Gastroesophageal sphincter (tissue), 4 donors: ENCODE measurements at regions not wholly inside any gene's neighbourhood (a gene's known extent, or its start where the extent isn't known, plus 50 kb on each side); places are given as distances from the start of the nearest gene placed in this dataset.

Experiments used
- ATAC-seq: fragments of 150-250 bp; one replicate; pipeline ENCODE4 v1.9.1; 2016; ENCODE audit warnings: mild to moderate bottlenecking, moderate library complexity
- H3K27ac ChIP-seq, 4 donors: fragments of 200-600 bp; sonication (generic) in 3 of 4; 1 replicate in 3 of 4; 2 replicates in 1 of 4; pipeline ENCODE4 v1.5.1; 2016 to 2019
- H3K27me3 ChIP-seq: fragments of 200-600 bp; sonication (generic); one replicate; pipeline ENCODE4 v1.5.1; 2019
- H3K36me3 ChIP-seq, 2 donors: fragments of 200-600 bp; sonication (generic); one replicate each; pipeline ENCODE4 v1.5.1; 2019; ENCODE audit warnings: control low read depth in 1 of 2
- H3K4me1 ChIP-seq, 3 donors: fragments of 200-600 bp; sonication (generic); 1 replicate in 2 of 3; 2 replicates in 1 of 3; pipeline ENCODE4 v1.5.1; 2016 to 2019; ENCODE audit warnings: control low read depth in 2 of 3
- H3K4me3 ChIP-seq, 2 donors: fragments of 200-600 bp; sonication (generic); one replicate each; pipeline ENCODE4 v1.5.1; 2019; ENCODE audit warnings: mild to moderate bottlenecking in 1 of 2, moderate library complexity in 1 of 2
- H3K9me3 ChIP-seq, 3 donors: fragments of 200-600 bp; sonication (generic); one replicate each; pipeline ENCODE4 v1.5.1; 2017 to 2019; ENCODE audit warnings: control low read depth in 2 of 3
- EP300 ChIP-seq: sonication (generic); formaldehyde crosslinking; IDR thresholded peaks from one replicate; pipeline ENCODE4 v1.6.1; 2017; ENCODE audit warnings: antibody characterized with exemption, mild to moderate bottlenecking
- POLR2A ChIP-seq, 2 donors: fragments of 450-650 bp; IDR thresholded peaks; one replicate each; pipeline ENCODE4 v1.6.1; 2017; ENCODE audit warnings: antibody characterized with exemption in 2 of 2, mild to moderate bottlenecking in 2 of 2, moderate library complexity in 1 of 2
- POLR2AphosphoS5 ChIP-seq: sonication (generic); formaldehyde crosslinking; IDR thresholded peaks from one replicate; pipeline ENCODE4 v1.6.1; 2017; ENCODE audit warnings: antibody characterized with exemption
- WGBS, 2 donors: methylation state at CpG; one replicate each; pipeline ENCODE4 v1.1.5; 2018; ENCODE audit warnings: low coverage in 1 of 2; 5-methylcytosine and 5-hydroxymethylcytosine counted together
- TF ChIP-seq, protein P1 (sequence below), 4 experiments: fragments of 200-600 bp in 2 of 4; fragments of 450-650 bp in 2 of 4; sonication (generic) in 1 of 4; IDR thresholded peaks; one replicate each; pipeline ENCODE4 v1.5.1; 2017 to 2019; ENCODE audit warnings: antibody characterized with exemption in 4 of 4, mild to moderate bottlenecking in 2 of 4, moderate library complexity in 2 of 4

- no peak overlapping the region for H3K27ac ChIP-seq
- H3K9me3 ChIP-seq = no peaks in the 10 kb centered on the region
- H3K36me3 ChIP-seq = no peaks in the 10 kb centered on the region
- 50 to 70% methylated on average over 1 to 3 of the region's 3 CpGs for WGBS, 2 donors
- no peak for TF ChIP-seq POLR2AphosphoS5
- TF ChIP-seq, protein P1, sequence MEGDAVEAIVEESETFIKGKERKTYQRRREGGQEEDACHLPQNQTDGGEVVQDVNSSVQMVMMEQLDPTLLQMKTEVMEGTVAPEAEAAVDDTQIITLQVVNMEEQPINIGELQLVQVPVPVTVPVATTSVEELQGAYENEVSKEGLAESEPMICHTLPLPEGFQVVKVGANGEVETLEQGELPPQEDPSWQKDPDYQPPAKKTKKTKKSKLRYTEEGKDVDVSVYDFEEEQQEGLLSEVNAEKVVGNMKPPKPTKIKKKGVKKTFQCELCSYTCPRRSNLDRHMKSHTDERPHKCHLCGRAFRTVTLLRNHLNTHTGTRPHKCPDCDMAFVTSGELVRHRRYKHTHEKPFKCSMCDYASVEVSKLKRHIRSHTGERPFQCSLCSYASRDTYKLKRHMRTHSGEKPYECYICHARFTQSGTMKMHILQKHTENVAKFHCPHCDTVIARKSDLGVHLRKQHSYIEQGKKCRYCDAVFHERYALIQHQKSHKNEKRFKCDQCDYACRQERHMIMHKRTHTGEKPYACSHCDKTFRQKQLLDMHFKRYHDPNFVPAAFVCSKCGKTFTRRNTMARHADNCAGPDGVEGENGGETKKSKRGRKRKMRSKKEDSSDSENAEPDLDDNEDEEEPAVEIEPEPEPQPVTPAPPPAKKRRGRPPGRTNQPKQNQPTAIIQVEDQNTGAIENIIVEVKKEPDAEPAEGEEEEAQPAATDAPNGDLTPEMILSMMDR (IDR thresholded peaks at IDR 0.05) = no peak
- TF ChIP-seq EP300 = no peak
- TF ChIP-seq POLR2A (IDR thresholded peaks at IDR 0.05) = no peak
- no peaks in the 10 kb centered on the region for H3K4me1 ChIP-seq
- H3K4me3 ChIP-seq = no peak overlapping the region
- H3K27me3 ChIP-seq = no peaks in the 10 kb centered on the region
- no peak for ATAC-seq
These were observed 236.5 kb upstream of the EYS start for GRCh38 chr6:65943548-65943947.

DNA sequence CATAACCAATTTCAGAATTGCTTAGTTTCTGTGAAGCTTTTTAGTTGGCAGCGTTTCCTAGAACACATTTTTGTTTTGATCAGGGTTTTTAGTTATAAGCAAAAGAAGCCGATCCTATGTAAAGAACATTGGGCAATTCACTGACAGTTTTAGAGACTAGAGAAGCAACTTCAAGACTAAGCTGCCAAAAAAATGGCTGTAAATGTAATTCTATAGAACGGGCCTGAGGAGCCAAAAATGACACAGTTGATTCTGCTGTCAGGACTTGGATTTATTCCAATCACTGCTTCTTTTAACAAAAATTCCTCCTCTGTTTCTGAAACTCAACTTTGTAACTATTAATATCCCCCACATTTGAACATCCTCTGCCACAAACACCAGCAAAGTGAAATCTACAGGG is 236.0 kb upstream of the EYS start:
- no peaks in the 10 kb centered on the region for H3K9me3 ChIP-seq
- H3K27me3 ChIP-seq = no peaks in the 10 kb centered on the region
- no peaks in the 10 kb centered on the region for H3K4me1 ChIP-seq
- H3K27ac ChIP-seq = no peak overlapping the region
- 18 to 22% methylated on average over 2 to 3 of the region's 3 CpGs for WGBS, 2 donors
- no peak overlapping the region for H3K4me3 ChIP-seq
- TF ChIP-seq EP300 (no peak), POLR2A (IDR thresholded peaks at IDR 0.05) (no peak), POLR2AphosphoS5 (no peak)
- TF ChIP-seq, protein P1 (IDR thresholded peaks at IDR 0.05) = no peak
- no peak for ATAC-seq
- H3K36me3 ChIP-seq = no peaks in the 10 kb centered on the region

GRCh38 chr6:65938000-65938399 is 231.0 kb upstream of the EYS start:
- no peaks in the 10 kb centered on the region for H3K27me3 ChIP-seq
- no peaks in the 10 kb centered on the region for H3K9me3 ChIP-seq
- H3K4me3 ChIP-seq = no peak overlapping the region
- no peak overlapping the region for H3K27ac ChIP-seq
- no peaks in the 10 kb centered on the region for H3K36me3 ChIP-seq
- no peaks in the 10 kb centered on the region for H3K4me1 ChIP-seq
- 22 to 36% methylated on average over 2 of the region's 2 CpGs for WGBS, 2 donors
- no peak for TF ChIP-seq POLR2AphosphoS5
- TF ChIP-seq EP300 = no peak
- no peak for TF ChIP-seq POLR2A (IDR thresholded peaks at IDR 0.05)
- TF ChIP-seq, protein P1 (IDR thresholded peaks at IDR 0.05) = no peak
- ATAC-seq = no peak

GRCh38 chr6:65935412-65935811 is 228.4 kb upstream of the EYS start:
- TF ChIP-seq POLR2A (IDR thresholded peaks at IDR 0.05) (no peak), POLR2AphosphoS5 (no peak), EP300 (no peak)
- TF ChIP-seq, protein P1 (IDR thresholded peaks at IDR 0.05) = no peak
- H3K4me1 ChIP-seq = no peaks in the 10 kb centered on the region

DNA sequence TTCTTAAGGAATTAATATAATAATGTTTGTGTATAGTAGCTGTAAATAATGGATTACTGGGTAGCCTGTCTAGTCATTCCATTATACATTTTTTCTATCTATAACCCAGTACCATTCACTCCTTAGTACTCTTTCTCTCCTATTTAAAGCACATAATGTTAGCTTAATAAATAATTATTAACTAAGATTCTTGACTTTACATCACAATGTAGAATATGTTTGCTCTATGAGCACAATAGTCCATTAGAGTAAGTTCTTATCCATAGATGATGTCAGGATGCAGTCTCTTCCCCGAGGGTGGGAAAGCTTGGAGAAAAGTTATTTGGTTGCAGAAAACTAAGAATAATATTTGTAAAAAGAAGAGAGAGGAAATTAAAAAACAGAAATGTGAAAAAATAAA is 226.4 kb upstream of the EYS start:
- ATAC-seq = no peak
- WGBS, 2 donors = 60 to 75% methylated on average over 1 of the region's 1 CpG

More at GRCh38 chr6:65935412-65935811, 228.4 kb upstream of the EYS start:
- ATAC-seq = no peak
- 82 to 86% methylated on average over 1 of the region's 1 CpG for WGBS, 2 donors
- no peak overlapping the region for H3K4me3 ChIP-seq
- no peaks in the 10 kb centered on the region for H3K36me3 ChIP-seq
- no peaks in the 10 kb centered on the region for H3K27me3 ChIP-seq
- no peak overlapping the region for H3K27ac ChIP-seq
- H3K9me3 ChIP-seq = no peaks in the 10 kb centered on the region

More for the DNA sequence above, 226.4 kb upstream of the EYS start:
- Histone ChIP-seq H3K27me3 (no peaks in the 10 kb centered on the region), H3K27ac (no peak overlapping the region), H3K4me3 (no peak overlapping the region), H3K4me1 (no peaks in the 10 kb centered on the region), H3K9me3 (no peaks in the 10 kb centered on the region), H3K36me3 (no peaks in the 10 kb centered on the region)
- no peak for TF ChIP-seq POLR2AphosphoS5
- TF ChIP-seq, protein P1 (IDR thresholded peaks at IDR 0.05) = no peak
